ENCODE measurements at regions not wholly inside any gene's neighbourhood (a gene's known extent, or its start where the extent isn't known, plus 50 kb on each side); places are given as distances from the start of the nearest gene placed in this dataset.
A peak's percentile ranks its signal among the peaks of the same experiment; 100 is the strongest.

DNA sequence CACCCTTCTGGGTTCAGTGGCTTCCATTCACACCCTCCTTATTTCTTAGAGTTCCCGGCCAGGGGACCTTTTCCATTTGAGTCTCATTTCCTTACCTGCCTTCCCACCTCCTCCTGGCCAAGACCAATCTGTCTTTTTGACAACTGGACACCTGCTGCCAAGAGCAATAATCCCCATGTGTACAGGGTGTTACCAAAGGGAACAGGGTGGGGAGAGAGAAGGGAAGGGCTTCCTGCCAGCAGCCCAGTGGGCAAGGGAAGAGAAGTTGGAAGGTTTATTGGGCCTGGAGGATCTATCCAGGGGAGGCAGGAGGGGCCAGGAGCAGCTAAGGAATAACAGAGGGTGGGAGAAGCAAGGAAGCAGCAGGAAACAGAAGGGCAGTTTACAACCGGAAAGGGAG lies 346.2 kb downstream of the C12orf75 start:
- no peaks in the 10 kb centered on the region for H3K79me2 ChIP-seq (ENCODE audit: insufficient read depth, low read length)
- no peaks in the 10 kb centered on the region for H3K9me3 ChIP-seq (replicated peaks in 1 of 2; ENCODE audit: control insufficient read depth in 1 of 2, insufficient read depth in 1 of 2, low read length in 2 of 2)
- no peak overlapping the region for H3K27ac ChIP-seq (ENCODE audit: low read depth in 1 of 2, low read length in 2 of 2)
- intact Hi-C loops (cut with micrococcal nuclease) = no loop called here
- no peaks in the 10 kb centered on the region for H3K4me1 Mint-ChIP-seq
- no peaks in the 10 kb centered on the region for H3K27me3 ChIP-seq (ENCODE audit: control insufficient read depth in 2 of 2, insufficient read depth in 2 of 2, low read length in 2 of 2)
- 78% methylated on average over 1 of the region's 2 CpGs for WGBS (ENCODE audit: insufficient coverage)
- DNase-seq = no peak
- H3K4me1 ChIP-seq (ENCODE audit: control insufficient read depth in 1 of 2, insufficient read depth in 2 of 2, low read length in 2 of 2) = no peaks in the 10 kb centered on the region
- no peak overlapping the region for H2AFZ ChIP-seq (ENCODE audit: insufficient read depth, low read depth, low read length, poor library complexity, severe bottlenecking)
- no peaks in the 10 kb centered on the region for H3K36me3 Mint-ChIP-seq
- peak overlapping the region in 1 of 2 donors; percentile 28 for H3K4me3 Mint-ChIP-seq
- H3K27ac Mint-ChIP-seq = no peak overlapping the region
- H3K9me3 Mint-ChIP-seq = peaks cover 0 to 9% (median 3%) of the 10 kb centered on the region in 7 donors
- no peak overlapping the region for H3K9ac ChIP-seq (ENCODE audit: insufficient read depth, low read length, poor library complexity, severe bottlenecking)
- no peaks in the 10 kb centered on the region for H3K36me3 ChIP-seq (replicated peaks in 1 of 2; ENCODE audit: control insufficient read depth in 1 of 2, insufficient read depth in 2 of 2, low read length in 2 of 2)
- H3K27me3 Mint-ChIP-seq (ENCODE audit: low read depth in 3 of 3) = peaks cover 0 to 2% (median 0%) of the 10 kb centered on the region in 3 donors
- TF ChIP-seq CTCF (IDR thresholded peaks at IDR 0.05) = no peak
- no peak overlapping the region for H3K4me2 ChIP-seq (replicated peaks; ENCODE audit: extremely low read depth, low read length, poor library complexity, severe bottlenecking)
- no peak overlapping the region for H3K4me3 ChIP-seq (replicated peaks in 1 of 3; ENCODE audit: low read depth in 2 of 3, low read length in 3 of 3)
- H4K20me1 ChIP-seq (ENCODE audit: insufficient read depth, low read length) = no peaks in the 10 kb centered on the region

DNA sequence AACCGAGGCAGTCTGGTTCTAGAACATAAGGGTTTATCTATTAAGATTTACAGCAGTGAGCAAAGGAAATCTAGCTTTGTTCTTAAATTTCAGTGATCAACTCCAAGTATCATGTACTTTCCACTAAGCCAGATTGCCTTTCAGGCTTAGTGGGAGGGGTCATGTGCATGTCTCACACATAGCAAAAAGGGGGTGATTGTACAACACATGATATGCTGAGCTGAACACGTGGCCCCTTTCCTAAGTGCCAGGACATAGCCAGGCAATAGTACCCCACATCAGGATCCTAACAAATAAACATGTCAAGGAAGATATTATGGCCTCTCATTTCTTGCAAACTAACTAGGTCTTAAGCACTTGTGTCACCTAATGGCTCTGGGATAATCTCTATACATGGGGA lies 347.2 kb downstream of the C12orf75 start:
- peaks cover 0 to 6% (median 2%) of the 10 kb centered on the region in 7 donors for H3K9me3 Mint-ChIP-seq
- Histone ChIP-seq H3K4me1 (ENCODE audit: control insufficient read depth in 1 of 2, insufficient read depth in 2 of 2, low read length in 2 of 2) (no peaks in the 10 kb centered on the region), H2AFZ (ENCODE audit: insufficient read depth, low read depth, low read length, poor library complexity, severe bottlenecking) (no peak overlapping the region), H3K4me3 (replicated peaks in 1 of 3; ENCODE audit: low read depth in 2 of 3, low read length in 3 of 3) (no peak overlapping the region), H3K9ac (ENCODE audit: insufficient read depth, low read length, poor library complexity, severe bottlenecking) (no peak overlapping the region), H3K27me3 (ENCODE audit: control insufficient read depth in 2 of 2, insufficient read depth in 2 of 2, low read length in 2 of 2) (no peaks in the 10 kb centered on the region), H4K20me1 (ENCODE audit: insufficient read depth, low read length) (no peaks in the 10 kb centered on the region), H3K79me2 (ENCODE audit: insufficient read depth, low read length) (no peaks in the 10 kb centered on the region), H3K4me2 (replicated peaks; ENCODE audit: extremely low read depth, low read length, poor library complexity, severe bottlenecking) (no peak overlapping the region), H3K36me3 (replicated peaks in 1 of 2; ENCODE audit: control insufficient read depth in 1 of 2, insufficient read depth in 2 of 2, low read length in 2 of 2) (no peaks in the 10 kb centered on the region), H3K27ac (ENCODE audit: low read depth in 1 of 2, low read length in 2 of 2) (no peak overlapping the region), H3K9me3 (replicated peaks in 1 of 2; ENCODE audit: control insufficient read depth in 1 of 2, insufficient read depth in 1 of 2, low read length in 2 of 2) (no peaks in the 10 kb centered on the region)
- TF ChIP-seq CTCF (IDR thresholded peaks at IDR 0.05) = no peak
- no peak for DNase-seq
- H3K27me3 Mint-ChIP-seq (ENCODE audit: low read depth in 3 of 3) = peaks cover 0 to 2% (median 0%) of the 10 kb centered on the region in 3 donors
- no peak overlapping the region for H3K4me3 Mint-ChIP-seq
- no peaks in the 10 kb centered on the region for H3K36me3 Mint-ChIP-seq
- intact Hi-C loops (cut with micrococcal nuclease) = no loop called here
- H3K27ac Mint-ChIP-seq = no peak overlapping the region
- no peaks in the 10 kb centered on the region for H3K4me1 Mint-ChIP-seq
- no CpG with 5 or more reads among the region's 2 CpGs for WGBS (ENCODE audit: insufficient coverage)
